ENCODE measurements at regions not wholly inside any gene's neighbourhood (a gene's known extent, or its start where the extent isn't known, plus 50 kb on each side); places are given as distances from the start of the nearest gene placed in this dataset.

DNA sequence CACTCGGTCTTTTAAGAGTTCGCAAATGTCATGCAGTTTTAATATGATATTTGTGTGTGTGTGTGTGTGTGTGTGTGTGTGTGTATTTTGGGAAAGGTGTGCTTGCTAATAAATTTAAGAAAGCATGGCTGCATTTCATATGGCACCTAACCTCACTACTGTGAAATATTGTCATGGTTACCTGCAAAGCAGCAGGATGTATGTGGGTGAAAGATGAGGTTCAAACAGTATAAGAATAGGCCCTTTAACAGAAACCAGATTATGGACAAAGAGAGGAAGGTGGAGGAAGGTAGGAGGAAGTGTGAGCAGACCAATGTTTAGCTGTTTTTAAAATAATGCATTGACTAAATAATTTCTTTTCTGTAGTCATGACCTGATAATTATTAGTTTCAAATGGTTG lies 73.5 kb upstream of the CACNA2D1 start:
- H3K4me3 ChIP-seq (replicated peaks in 1 of 3; ENCODE audit: insufficient read depth in 1 of 3, low read depth in 1 of 3, low read length in 3 of 3) = no peak overlapping the region
- dilution Hi-C loops (cut with MboI; ENCODE audit: extremely low pct_ligation_motif_present, low sequenced_read_pairs) (no loop called here), intact Hi-C loops (cut with micrococcal nuclease) (no loop called here)
- no peaks in the 10 kb centered on the region for H3K36me3 ChIP-seq (ENCODE audit: control insufficient read depth in 2 of 2, extremely low read depth in 1 of 2, insufficient read depth in 2 of 2, low read length in 2 of 2)
- no peaks in the 10 kb centered on the region for H3K27me3 ChIP-seq (ENCODE audit: control insufficient read depth in 2 of 2, insufficient read depth in 2 of 2, low read length in 2 of 2)
- H3K79me2 ChIP-seq (ENCODE audit: control insufficient read depth, insufficient read depth, low read length) = no peaks in the 10 kb centered on the region
- TF ChIP-seq POLR2A (IDR thresholded peaks at IDR 0.05; ENCODE audit: low read depth, low read length) (no peak), EZH2 (IDR thresholded peaks at IDR 0.05; ENCODE audit: borderline replicate concordance, low read depth, low read length, severe bottlenecking) (no peak), FOS (IDR thresholded peaks at IDR 0.05; ENCODE audit: borderline replicate concordance, insufficient read depth, low read length) (no peak), GATA2 (IDR thresholded peaks at IDR 0.05; ENCODE audit: insufficient read depth, insufficient read length, low read depth, low read length) (no peak), POLR2AphosphoS5 (IDR thresholded peaks at IDR 0.05; ENCODE audit: insufficient read depth, low read depth, low read length) (no peak), MYC (IDR thresholded peaks at IDR 0.05; ENCODE audit: low read depth, low read length) (no peak), JUN (IDR thresholded peaks at IDR 0.05; ENCODE audit: borderline replicate concordance, insufficient read depth, insufficient read length, low read depth) (no peak)
- TF ChIP-seq, protein P1, sequence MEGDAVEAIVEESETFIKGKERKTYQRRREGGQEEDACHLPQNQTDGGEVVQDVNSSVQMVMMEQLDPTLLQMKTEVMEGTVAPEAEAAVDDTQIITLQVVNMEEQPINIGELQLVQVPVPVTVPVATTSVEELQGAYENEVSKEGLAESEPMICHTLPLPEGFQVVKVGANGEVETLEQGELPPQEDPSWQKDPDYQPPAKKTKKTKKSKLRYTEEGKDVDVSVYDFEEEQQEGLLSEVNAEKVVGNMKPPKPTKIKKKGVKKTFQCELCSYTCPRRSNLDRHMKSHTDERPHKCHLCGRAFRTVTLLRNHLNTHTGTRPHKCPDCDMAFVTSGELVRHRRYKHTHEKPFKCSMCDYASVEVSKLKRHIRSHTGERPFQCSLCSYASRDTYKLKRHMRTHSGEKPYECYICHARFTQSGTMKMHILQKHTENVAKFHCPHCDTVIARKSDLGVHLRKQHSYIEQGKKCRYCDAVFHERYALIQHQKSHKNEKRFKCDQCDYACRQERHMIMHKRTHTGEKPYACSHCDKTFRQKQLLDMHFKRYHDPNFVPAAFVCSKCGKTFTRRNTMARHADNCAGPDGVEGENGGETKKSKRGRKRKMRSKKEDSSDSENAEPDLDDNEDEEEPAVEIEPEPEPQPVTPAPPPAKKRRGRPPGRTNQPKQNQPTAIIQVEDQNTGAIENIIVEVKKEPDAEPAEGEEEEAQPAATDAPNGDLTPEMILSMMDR (IDR thresholded peaks at IDR 0.05; ENCODE audit: extremely low read depth in 1 of 2, insufficient read depth in 1 of 2, low read depth in 1 of 2, low read length in 2 of 2) = no peak
- TF ChIP-seq, protein P2, sequence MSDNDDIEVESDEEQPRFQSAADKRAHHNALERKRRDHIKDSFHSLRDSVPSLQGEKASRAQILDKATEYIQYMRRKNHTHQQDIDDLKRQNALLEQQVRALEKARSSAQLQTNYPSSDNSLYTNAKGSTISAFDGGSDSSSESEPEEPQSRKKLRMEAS (IDR thresholded peaks at IDR 0.05; ENCODE audit: insufficient read depth, insufficient read length) = no peak
- H3K9me1 ChIP-seq (replicated peaks; ENCODE audit: control insufficient read depth, extremely low read depth, insufficient read depth, low read length) = no peaks in the 10 kb centered on the region
- H3K9ac ChIP-seq (replicated peaks; ENCODE audit: extremely low read depth, insufficient read depth, low read length) = no peak overlapping the region
- H3K4me1 ChIP-seq (ENCODE audit: control insufficient read depth, extremely low read depth, insufficient read depth, low read length) = no peaks in the 10 kb centered on the region
- ChIA-PET CTCF (interaction anchor here (1.4 kb wide), 1 partner anchor 10 kb away, joined by 4 read pairs; no protein-coding TSS in a partner anchor), POLR2A (no interaction called here)
- no peaks in the 10 kb centered on the region for H3K9me3 ChIP-seq (replicated peaks; ENCODE audit: control insufficient read depth, insufficient read depth, low read length)
- H2AFZ ChIP-seq (ENCODE audit: low read depth, low read length) = no peak overlapping the region
- H3K4me2 ChIP-seq (ENCODE audit: insufficient read depth, low read length) = no peak overlapping the region
- no peaks in the 10 kb centered on the region for H4K20me1 ChIP-seq (replicated peaks; ENCODE audit: control insufficient read depth, extremely low read depth, insufficient read depth, low read length)
- no peak overlapping the region for H3K27ac ChIP-seq (ENCODE audit: insufficient read depth, low read depth, low read length)
- no TSS peak for BruUV-seq (replicated peaks)
- FAIRE-seq (no peak), DNase-seq (ENCODE audit: low read depth, low spot score) (no peak)
